ENCODE measurements at regions not wholly inside any gene's neighbourhood (a gene's known extent, or its start where the extent isn't known, plus 50 kb on each side); places are given as distances from the start of the nearest gene placed in this dataset.

GRCh38 chr2:65583061-65583460 lies 150.7 kb upstream of the SPRED2 start:
- 54 to 56% methylated on average over 11 of the region's 11 CpGs for WGBS, 2 donors
- Histone ChIP-seq H3K27ac (no peak overlapping the region), H3K9me3 (no peaks in the 10 kb centered on the region), H3K36me3 (replicated peaks in 1 of 2; ENCODE audit: insufficient read depth in 1 of 2, low read depth in 2 of 2) (no peaks in the 10 kb centered on the region), H3K27me3 (no peaks in the 10 kb centered on the region), H3K4me1 (no peaks in the 10 kb centered on the region), H3K4me3 (no peak overlapping the region)
- TF ChIP-seq, protein P1, sequence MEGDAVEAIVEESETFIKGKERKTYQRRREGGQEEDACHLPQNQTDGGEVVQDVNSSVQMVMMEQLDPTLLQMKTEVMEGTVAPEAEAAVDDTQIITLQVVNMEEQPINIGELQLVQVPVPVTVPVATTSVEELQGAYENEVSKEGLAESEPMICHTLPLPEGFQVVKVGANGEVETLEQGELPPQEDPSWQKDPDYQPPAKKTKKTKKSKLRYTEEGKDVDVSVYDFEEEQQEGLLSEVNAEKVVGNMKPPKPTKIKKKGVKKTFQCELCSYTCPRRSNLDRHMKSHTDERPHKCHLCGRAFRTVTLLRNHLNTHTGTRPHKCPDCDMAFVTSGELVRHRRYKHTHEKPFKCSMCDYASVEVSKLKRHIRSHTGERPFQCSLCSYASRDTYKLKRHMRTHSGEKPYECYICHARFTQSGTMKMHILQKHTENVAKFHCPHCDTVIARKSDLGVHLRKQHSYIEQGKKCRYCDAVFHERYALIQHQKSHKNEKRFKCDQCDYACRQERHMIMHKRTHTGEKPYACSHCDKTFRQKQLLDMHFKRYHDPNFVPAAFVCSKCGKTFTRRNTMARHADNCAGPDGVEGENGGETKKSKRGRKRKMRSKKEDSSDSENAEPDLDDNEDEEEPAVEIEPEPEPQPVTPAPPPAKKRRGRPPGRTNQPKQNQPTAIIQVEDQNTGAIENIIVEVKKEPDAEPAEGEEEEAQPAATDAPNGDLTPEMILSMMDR (IDR thresholded peaks at IDR 0.05) = no peak
- no peak for TF ChIP-seq POLR2A (IDR thresholded peaks at IDR 0.05)
- ATAC-seq (no peak), DNase-seq (no peak)
- intact Hi-C loops (cut with DNase I) = no loop called here

- Histone ChIP-seq H3K27ac (no peak overlapping the region), H3K36me3 (replicated peaks in 1 of 2; ENCODE audit: insufficient read depth in 1 of 2, low read depth in 2 of 2) (no peaks in the 10 kb centered on the region), H3K27me3 (no peaks in the 10 kb centered on the region), H3K4me3 (no peak overlapping the region), H3K4me1 (no peaks in the 10 kb centered on the region), H3K9me3 (no peaks in the 10 kb centered on the region)
- no peak for TF ChIP-seq POLR2A (IDR thresholded peaks at IDR 0.05)
- TF ChIP-seq, protein P1 (IDR thresholded peaks at IDR 0.05) = no peak
- 79 to 80% methylated on average over 5 of the region's 5 CpGs for WGBS, 2 donors
- ATAC-seq (no peak), DNase-seq (no peak)
- intact Hi-C loops (cut with DNase I) = no loop called here
Measured at GRCh38 chr2:65582364-65582763, 150.0 kb upstream of the SPRED2 start.

- TF ChIP-seq POLR2A (IDR thresholded peaks at IDR 0.05) = no peak
- TF ChIP-seq, protein P1 (IDR thresholded peaks at IDR 0.05) = no peak
- H3K9me3 ChIP-seq = no peaks in the 10 kb centered on the region
- H3K36me3 ChIP-seq (replicated peaks in 1 of 2; ENCODE audit: insufficient read depth in 1 of 2, low read depth in 2 of 2) = no peaks in the 10 kb centered on the region
- H3K27ac ChIP-seq = no peak overlapping the region
- intact Hi-C loops (cut with DNase I) = no loop called here
- no peak for DNase-seq
- no peak for ATAC-seq
- H3K27me3 ChIP-seq = no peaks in the 10 kb centered on the region
- 74% methylated on average over 6 of the region's 6 CpGs for WGBS, 2 donors
- H3K4me1 ChIP-seq = no peaks in the 10 kb centered on the region
- no peak overlapping the region for H3K4me3 ChIP-seq
Measured at GRCh38 chr2:65580824-65581223, 148.4 kb upstream of the SPRED2 start.

GRCh38 chr2:65579506-65580235 lies 147.3 kb upstream of the SPRED2 start:
- TF ChIP-seq, protein P1 (IDR thresholded peaks at IDR 0.05) = no peak
- no peak for TF ChIP-seq POLR2A (IDR thresholded peaks at IDR 0.05)
- 72 to 80% methylated on average over 10 of the region's 10 CpGs for WGBS, 2 donors
- intact Hi-C loops (cut with DNase I) = no loop called here
- Histone ChIP-seq H3K27ac (no peak overlapping the region), H3K9me3 (no peaks in the 10 kb centered on the region), H3K36me3 (replicated peaks in 1 of 2; ENCODE audit: insufficient read depth in 1 of 2, low read depth in 2 of 2) (no peaks in the 10 kb centered on the region), H3K4me3 (no peak overlapping the region), H3K27me3 (no peaks in the 10 kb centered on the region), H3K4me1 (no peaks in the 10 kb centered on the region)
- ATAC-seq (no peak), DNase-seq (no peak)

DNA sequence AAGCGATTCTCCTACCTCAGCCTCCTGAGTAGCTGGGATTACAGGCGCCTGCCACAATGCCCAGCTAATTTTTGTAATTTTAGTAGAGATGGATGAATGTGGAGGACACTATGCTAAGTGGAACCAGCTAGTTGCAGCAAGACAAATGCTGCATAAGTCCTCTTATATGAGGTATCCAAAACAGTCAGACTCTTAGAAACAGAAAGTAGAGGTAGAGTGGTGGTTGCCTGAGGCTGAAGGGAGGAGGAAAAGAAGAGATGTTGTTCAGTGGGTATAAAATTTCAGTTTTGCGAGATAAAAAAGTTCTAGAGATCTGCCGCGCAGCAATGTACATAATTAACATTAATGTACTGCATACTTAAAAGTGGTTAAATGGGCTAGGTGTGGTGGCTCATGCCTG lies 145.3 kb upstream of the SPRED2 start:
- Histone ChIP-seq H3K4me1 (no peaks in the 10 kb centered on the region), H3K36me3 (replicated peaks in 1 of 2; ENCODE audit: insufficient read depth in 1 of 2, low read depth in 2 of 2) (no peaks in the 10 kb centered on the region), H3K4me3 (no peak overlapping the region), H3K27me3 (no peaks in the 10 kb centered on the region), H3K9me3 (no peaks in the 10 kb centered on the region), H3K27ac (no peak overlapping the region)
- no peak for ATAC-seq
- no peak for DNase-seq
- WGBS, 2 donors = 87 to 90% methylated on average over 5 of the region's 5 CpGs
- intact Hi-C loops (cut with DNase I) = no loop called here
- TF ChIP-seq, protein P1 (IDR thresholded peaks at IDR 0.05) = no peak
- TF ChIP-seq POLR2A (IDR thresholded peaks at IDR 0.05) = no peak
